K562 (cell line): ENCODE measurements at regions not wholly inside any gene's neighbourhood (a gene's known extent, or its start where the extent isn't known, plus 50 kb on each side); places are given as distances from the start of the nearest gene placed in this dataset.

Experiments used
- ATAC-seq: fragments of 200-7000 bp; cut with Tn5 transposase; 3 replicates; pipeline ENCODE4 v1.9.1; 2020; ENCODE audit warnings: moderate library complexity
- BruUV-seq: library from RNA; stranded (reverse); fragments of 400-500 nt; replicated peaks from 2 replicates; lab custom pipeline; 2021; lab: Mats Ljungman, UMichigan
- CTCF ChIA-PET: fragments of 300-600 bp; formaldehyde crosslinking; extraction: SDS; loops from one replicate; lab custom pipeline; 2021; ENCODE audit warnings: low intra/inter-chr PET ratio; lab: Yijun Ruan, JAX
- POLR2A ChIA-PET: fragments of 300-600, 350-650 bp; sonication (Branson Sonifier 250); formaldehyde crosslinking; extraction: SDS; loops from one replicate; lab custom pipeline; 2021; ENCODE audit warnings: antibody characterized with exemption, inconsistent platforms; lab: Yijun Ruan, JAX
- DNase-seq, 4 experiments: peaks; one replicate each; pipeline versions ENCODE4 v3.0.0 to v3.0.0-alpha.2; 2011 to 2018; ENCODE audit warnings: low spot score in 3 of 4, mixed read lengths in 3 of 4; ENCODE audit errors: extremely low read depth in 1 of 4
- FAIRE-seq: peaks from 2 replicates; lab custom pipeline; 2011; peaks lifted over from hg19 to GRCh38; lab: Jason Lieb, UNC
- H2AFZ ChIP-seq: 2 replicates; pipeline ENCODE4 v1.6.0; 2011; ENCODE audit warnings: low read depth, low read length, control low read depth, inconsistent platforms
- H3K27ac ChIP-seq: fragments of 200-600 bp; 3 replicates; pipeline ENCODE4 v1.8.0; 2011; ENCODE audit warnings: low read depth, mild to moderate bottlenecking, control low read depth, inconsistent platforms, low read length, moderate library complexity, mixed read lengths; ENCODE audit errors: extremely low read depth
- H3K27me3 ChIP-seq, 2 experiments: fragments of 300-600 bp in 1 of 2; 2 replicates in 1 of 2; 3 replicates in 1 of 2; pipeline versions ENCODE4 v1.6.0 to v1.8.0; 2011; ENCODE audit warnings: inconsistent platforms in 2 of 2, low read length in 2 of 2, mild to moderate bottlenecking in 1 of 2, mixed read lengths in 1 of 2, moderate library complexity in 1 of 2; ENCODE audit not compliant: control insufficient read depth in 2 of 2, insufficient read depth in 2 of 2
- H3K36me3 ChIP-seq: fragments of 300-600 bp; 3 replicates; pipeline ENCODE4 v1.8.0; 2011; ENCODE audit warnings: mild to moderate bottlenecking, low read length, inconsistent platforms; ENCODE audit not compliant: control insufficient read depth, insufficient read depth
- H3K4me1 ChIP-seq, 2 experiments: fragments of 200-600 bp in 1 of 2; replicated peaks in 1 of 2; 2 replicates in 1 of 2; 3 replicates in 1 of 2; pipeline versions ENCODE4 v1.5.1 to v1.8.0; 2011; ENCODE audit warnings: inconsistent platforms in 2 of 2, low read length in 2 of 2, mild to moderate bottlenecking in 1 of 2, mixed read lengths in 1 of 2, moderate library complexity in 1 of 2; ENCODE audit not compliant: control insufficient read depth in 2 of 2, insufficient read depth in 2 of 2
- H3K4me2 ChIP-seq: 2 replicates; pipeline ENCODE4 v1.6.1; 2011; ENCODE audit warnings: low read length, control low read depth, inconsistent platforms, mixed read lengths; ENCODE audit not compliant: insufficient read depth
- H3K4me3 ChIP-seq: fragments of 200-600 bp; sonication (generic), shearing (Covaris generic); 2 replicates; pipeline ENCODE4 v1.5.1; 2016; ENCODE audit warnings: control low read depth, inconsistent platforms
- H3K79me2 ChIP-seq: fragments of 200-600 bp; 3 replicates; pipeline ENCODE4 v1.8.0; 2011; ENCODE audit warnings: low read length, inconsistent platforms; ENCODE audit not compliant: control insufficient read depth, insufficient read depth
- H3K9ac ChIP-seq, 2 experiments: 2 replicates each; pipeline versions ENCODE4 v1.6.0 to v1.6.1; 2011; ENCODE audit warnings: low read depth in 2 of 2, low read length in 2 of 2, control low read depth in 1 of 2, inconsistent platforms in 1 of 2, mild to moderate bottlenecking in 1 of 2, mixed read lengths in 1 of 2; ENCODE audit not compliant: insufficient read depth in 1 of 2
- H3K9me1 ChIP-seq: one replicate; pipeline ENCODE4 v1.6.0; 2011; ENCODE audit warnings: inconsistent platforms, mild to moderate bottlenecking, low read length, moderate library complexity; ENCODE audit not compliant: control insufficient read depth, insufficient read depth
- H3K9me3 ChIP-seq: replicated peaks from 2 replicates; pipeline ENCODE4 v1.5.1; 2011; ENCODE audit warnings: low read depth, low read length, inconsistent platforms; ENCODE audit not compliant: control insufficient read depth, insufficient read depth
- H4K20me1 ChIP-seq: replicated peaks from 2 replicates; pipeline ENCODE4 v1.6.1; 2011; ENCODE audit warnings: low read length, inconsistent platforms, mixed read lengths; ENCODE audit not compliant: control insufficient read depth, insufficient read depth
- HCFC1 ChIP-seq: IDR thresholded peaks from 2 replicates; pipeline ENCODE4 v1.6.1; 2012; ENCODE audit warnings: low read depth, low read length, improper control_type of control experiment
- HNRNPL ChIP-seq: fragments of 200-400 bp; formaldehyde crosslinking; IDR thresholded peaks from 2 replicates; pipeline ENCODE4 v1.6.1; 2017; ENCODE audit warnings: low read depth, mild to moderate bottlenecking, low read length
- KDM4B ChIP-seq, 2 experiments: fragments of 450-650 bp in 1 of 2; sonication (generic) in 1 of 2; IDR thresholded peaks; 2 replicates each; pipeline ENCODE4 v1.6.1; 2016 to 2017; ENCODE audit warnings: borderline replicate concordance in 2 of 2, antibody characterized with exemption in 1 of 2, low read depth in 1 of 2, mild to moderate bottlenecking in 1 of 2
- PHTF2 ChIP-seq: fragments of 250-450 bp; sonication (Bioruptor Pico); IDR thresholded peaks from 2 replicates; pipeline ENCODE4 v1.5.0; 2021; ENCODE audit warnings: mild to moderate bottlenecking
- SMAD2 ChIP-seq: fragments of 150-350 bp; IDR thresholded peaks from 2 replicates; pipeline ENCODE4 v1.6.1; 2014; ENCODE audit warnings: low read depth, mild to moderate bottlenecking, low read length
- TCF3 ChIP-seq: sonication (generic); formaldehyde crosslinking; IDR thresholded peaks from 2 replicates; pipeline ENCODE4 v1.4.0; 2020; ENCODE audit warnings: mild to moderate bottlenecking, missing genetic modification reagents
- TGIF2 ChIP-seq: sonication (generic); formaldehyde crosslinking; IDR thresholded peaks from 2 replicates; pipeline ENCODE4 v1.8.1; 2022; ENCODE audit warnings: mild to moderate bottlenecking, missing genetic modification reagents, moderate library complexity
- ZNF511 ChIP-seq: sonication (generic); formaldehyde crosslinking; IDR thresholded peaks from 2 replicates; pipeline ENCODE4 v1.8.0; 2022; ENCODE audit warnings: mild to moderate bottlenecking, missing genetic modification reagents
- ZNF589 ChIP-seq: fragments of 200-800 bp; sonication (Bioruptor generic); IDR thresholded peaks from 2 replicates; pipeline ENCODE4 v1.6.1; 2016; ENCODE audit warnings: low read depth, missing genetic modification characterization, missing compliant biosample characterization
- WGBS: fragments of 100-300 bp; shearing (Covaris generic); methylation state at CpG from one replicate; pipeline ENCODE4 v1.1.6; 2016; ENCODE audit warnings: low coverage, mixed read lengths; ENCODE audit not compliant: insufficient coverage; ENCODE audit errors: missing lambda C conversion rate; 5-methylcytosine and 5-hydroxymethylcytosine counted together
- in situ Hi-C: fragments of 300-500 bp; cut with MboI; formaldehyde crosslinking; loops from 4 replicates; pipeline ENCODE4 v1.15.0; 2018; ENCODE audit warnings: inconsistent platforms, mixed read lengths
- intact Hi-C: fragments of 100-400 bp; cut with micrococcal nuclease; formaldehyde crosslinking; loops from 2 replicates; pipeline ENCODE4 v1.14.2; 2022

DNA sequence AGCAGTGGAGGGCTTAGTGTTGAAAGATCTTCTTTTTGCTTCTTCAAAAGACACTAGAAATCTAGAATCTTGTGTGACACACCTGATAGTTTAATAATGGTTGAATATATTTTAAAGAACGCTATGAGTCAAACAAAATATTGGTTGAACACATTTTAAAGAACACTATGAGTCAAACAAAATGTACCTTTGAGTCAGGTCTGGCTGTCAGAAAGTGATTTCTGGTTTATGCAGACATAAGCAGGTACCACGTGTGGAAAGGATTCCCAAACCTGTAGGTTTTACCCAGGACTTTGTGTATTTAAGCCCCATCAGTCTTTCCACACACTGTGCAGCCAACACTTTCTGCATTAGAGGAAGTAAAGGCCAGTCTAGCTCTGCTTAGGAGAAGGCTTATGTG is 366.7 kb upstream of the TENM4 start:
- Histone ChIP-seq H2AFZ (no peak overlapping the region), H3K9me3 (no peaks in the 10 kb centered on the region), H3K9me1 (no peaks in the 10 kb centered on the region), H3K9ac (no peak overlapping the region), H3K36me3 (no peaks in the 10 kb centered on the region), H4K20me1 (no peaks in the 10 kb centered on the region), H3K4me1 (no peaks in the 10 kb centered on the region), H3K27ac (no peak overlapping the region), H3K4me2 (no peak overlapping the region), H3K27me3 (no peaks in the 10 kb centered on the region), H3K79me2 (no peaks in the 10 kb centered on the region), H3K4me3 (no peak overlapping the region)
- TF ChIP-seq PHTF2 (CRISPR knock-in tag) (no peak), HCFC1 (no peak), ZNF511 (CRISPR knock-in tag) (no peak), KDM4B (IDR thresholded peaks at IDR 0.05; ENCODE audit: borderline replicate concordance in 2 of 2, low read depth in 1 of 2) (no peak), ZNF589 (no peak), HNRNPL (no peak), SMAD2 (no peak), TCF3 (CRISPR knock-in tag) (no peak), TGIF2 (CRISPR knock-in tag) (no peak)
- in situ Hi-C loops = no loop called here
- ChIA-PET POLR2A (no interaction called here), CTCF (no interaction called here)
- intact Hi-C loops = no loop called here
- ATAC-seq (no peak), DNase-seq (no peak), FAIRE-seq (no peak)
- 0% methylated on average over 2 of the region's 2 CpGs for WGBS
- no TSS peak for BruUV-seq
